WI38 (cell line): ENCODE measurements at regions not wholly inside any gene's neighbourhood (a gene's known extent, or its start where the extent isn't known, plus 50 kb on each side); places are given as distances from the start of the nearest gene placed in this dataset.
"Not testable (repeated sequence)": the region's sequence is repeated elsewhere in the genome, so short reads cannot be mapped to it uniquely, and the experiment has no call there.

Experiments used
- H3K4me3 ChIP-seq: 2 replicates; pipeline ENCODE4 v1.5.1; 2011; ENCODE audit warnings: low read depth, mild to moderate bottlenecking, control low read depth, low read length
- TF ChIP-seq, protein P1 (sequence below): IDR thresholded peaks from 2 replicates; pipeline ENCODE4 v1.5.1; 2012; ENCODE audit warnings: low read depth, mild to moderate bottlenecking, control low read depth, low read length

- no peak overlapping the region for H3K4me3 ChIP-seq
- TF ChIP-seq, protein P1, sequence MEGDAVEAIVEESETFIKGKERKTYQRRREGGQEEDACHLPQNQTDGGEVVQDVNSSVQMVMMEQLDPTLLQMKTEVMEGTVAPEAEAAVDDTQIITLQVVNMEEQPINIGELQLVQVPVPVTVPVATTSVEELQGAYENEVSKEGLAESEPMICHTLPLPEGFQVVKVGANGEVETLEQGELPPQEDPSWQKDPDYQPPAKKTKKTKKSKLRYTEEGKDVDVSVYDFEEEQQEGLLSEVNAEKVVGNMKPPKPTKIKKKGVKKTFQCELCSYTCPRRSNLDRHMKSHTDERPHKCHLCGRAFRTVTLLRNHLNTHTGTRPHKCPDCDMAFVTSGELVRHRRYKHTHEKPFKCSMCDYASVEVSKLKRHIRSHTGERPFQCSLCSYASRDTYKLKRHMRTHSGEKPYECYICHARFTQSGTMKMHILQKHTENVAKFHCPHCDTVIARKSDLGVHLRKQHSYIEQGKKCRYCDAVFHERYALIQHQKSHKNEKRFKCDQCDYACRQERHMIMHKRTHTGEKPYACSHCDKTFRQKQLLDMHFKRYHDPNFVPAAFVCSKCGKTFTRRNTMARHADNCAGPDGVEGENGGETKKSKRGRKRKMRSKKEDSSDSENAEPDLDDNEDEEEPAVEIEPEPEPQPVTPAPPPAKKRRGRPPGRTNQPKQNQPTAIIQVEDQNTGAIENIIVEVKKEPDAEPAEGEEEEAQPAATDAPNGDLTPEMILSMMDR: no peak
Measured at GRCh38 chr12:131363393-131363792, 347.5 kb upstream of the SFSWAP start.

GRCh38 chr12:131363841-131364495, 346.9 kb upstream of the SFSWAP start:
- no peak overlapping the region for H3K4me3 ChIP-seq
- TF ChIP-seq, protein P1: no peak

DNA sequence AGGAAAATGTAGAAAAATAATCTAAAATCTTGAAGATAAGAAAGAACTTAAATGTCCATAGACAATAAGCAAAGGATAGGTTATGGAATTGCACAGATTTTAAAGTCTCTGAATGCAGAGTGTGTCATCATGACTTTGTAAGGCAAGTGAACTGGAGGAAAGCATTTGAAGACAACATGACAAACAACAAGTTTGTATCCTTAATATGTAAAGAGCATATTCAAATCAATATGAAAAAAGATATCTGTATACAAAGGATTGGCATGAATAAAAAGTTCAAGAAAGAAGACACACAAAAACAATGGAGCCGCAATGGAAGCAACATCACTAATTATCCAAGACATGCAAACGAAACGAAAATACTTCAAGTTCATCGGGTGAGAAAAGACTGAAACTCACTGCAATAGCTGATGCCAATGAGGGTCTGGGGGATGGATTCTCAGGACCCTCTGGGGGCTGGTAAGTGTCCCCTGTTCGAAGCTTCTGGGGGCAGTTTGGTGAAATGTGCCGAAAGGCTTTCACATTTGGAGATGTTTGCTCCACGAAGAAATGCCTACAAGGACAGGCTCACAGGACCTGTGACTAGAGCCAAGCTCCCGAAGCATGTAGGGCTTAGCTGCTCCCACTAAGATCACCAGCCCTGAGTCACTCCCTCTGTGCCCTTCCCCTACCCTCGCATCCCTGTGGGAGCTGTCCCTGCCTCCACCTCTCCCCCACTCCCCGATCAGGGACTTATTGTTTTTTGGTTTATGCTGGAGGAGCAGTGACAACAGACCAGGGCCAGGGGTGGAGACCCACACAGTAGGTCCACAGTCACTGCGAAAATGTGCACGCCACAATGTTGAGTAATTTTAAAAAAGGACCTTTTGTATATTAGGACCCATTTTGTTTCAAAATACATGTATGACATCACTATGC, 345.7 kb upstream of the SFSWAP start:
- no peak overlapping the region for H3K4me3 ChIP-seq
- TF ChIP-seq, protein P1: no peak

DNA sequence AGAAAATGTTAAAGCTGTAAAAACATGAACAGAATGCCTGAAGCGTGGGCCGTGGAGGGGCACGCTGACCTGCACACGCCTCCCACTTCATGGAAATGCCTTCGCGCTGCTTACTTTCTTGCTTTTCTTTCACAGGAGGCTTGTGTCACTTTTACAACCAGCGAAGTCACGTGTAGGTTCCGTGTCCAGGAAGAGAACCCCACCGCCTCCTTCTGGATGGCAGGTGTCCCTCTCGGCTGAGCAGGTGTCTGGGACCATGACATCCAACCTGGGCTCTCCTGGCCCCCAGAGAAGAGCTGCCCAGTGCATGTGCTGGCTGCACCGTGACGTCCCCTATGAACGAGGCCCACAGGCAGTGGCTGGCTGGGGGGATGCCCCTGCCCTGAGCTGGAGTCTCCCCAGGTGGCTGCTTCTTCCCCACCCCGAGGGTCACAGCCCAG, 345.0 kb upstream of the SFSWAP start:
- H3K4me3 ChIP-seq: no peak overlapping the region
- TF ChIP-seq, protein P1: no peak

- H3K4me3 ChIP-seq: no peak overlapping the region
- TF ChIP-seq, protein P1: no peak
Measured at GRCh38 chr12:131366261-131366871, 344.5 kb upstream of the SFSWAP start.

DNA sequence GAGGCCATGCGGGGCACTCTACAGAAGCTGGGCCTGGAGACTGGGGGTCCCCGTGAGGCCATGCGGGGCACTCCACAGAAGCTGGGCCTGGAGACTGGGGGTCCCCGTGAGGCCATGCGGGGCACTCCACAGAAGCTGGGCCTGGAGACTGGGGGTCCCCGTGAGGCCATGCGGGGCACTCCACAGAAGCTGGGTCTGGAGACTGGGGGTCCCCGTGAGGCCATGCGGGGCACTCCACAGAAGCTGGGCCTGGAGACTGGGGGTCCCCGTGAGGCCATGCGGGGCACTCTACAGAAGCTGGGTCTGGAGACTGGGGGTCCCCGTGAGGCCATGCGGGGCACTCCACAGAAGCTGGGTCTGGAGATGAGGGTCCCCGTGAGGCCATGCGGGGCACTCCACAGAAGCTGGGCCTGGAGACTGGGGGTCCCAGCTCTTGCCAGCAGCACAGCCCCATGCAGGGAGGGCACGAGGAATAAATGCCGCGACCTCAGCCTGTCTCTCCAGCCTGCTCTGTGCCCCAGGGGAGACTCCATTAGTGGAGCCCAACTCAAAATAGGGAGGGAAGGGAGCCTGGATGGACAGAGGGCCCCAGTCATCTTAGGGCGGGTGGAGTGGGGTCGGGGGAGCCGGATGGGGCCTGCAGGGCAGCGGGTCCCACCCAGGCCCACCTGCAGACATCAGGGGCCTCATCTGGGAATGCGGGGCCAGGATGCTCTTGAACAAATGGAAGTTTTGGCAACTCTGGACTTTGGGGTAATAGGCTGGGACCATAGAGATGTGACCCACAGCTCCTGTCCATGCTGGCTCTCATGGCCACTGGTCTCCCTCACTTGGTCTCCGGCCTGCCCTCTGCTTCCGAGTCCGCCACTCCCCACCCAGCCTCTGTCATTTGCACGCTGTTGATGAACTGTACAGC, 343.6 kb upstream of the SFSWAP start:
- not testable (repeated sequence) for H3K4me3 ChIP-seq

DNA sequence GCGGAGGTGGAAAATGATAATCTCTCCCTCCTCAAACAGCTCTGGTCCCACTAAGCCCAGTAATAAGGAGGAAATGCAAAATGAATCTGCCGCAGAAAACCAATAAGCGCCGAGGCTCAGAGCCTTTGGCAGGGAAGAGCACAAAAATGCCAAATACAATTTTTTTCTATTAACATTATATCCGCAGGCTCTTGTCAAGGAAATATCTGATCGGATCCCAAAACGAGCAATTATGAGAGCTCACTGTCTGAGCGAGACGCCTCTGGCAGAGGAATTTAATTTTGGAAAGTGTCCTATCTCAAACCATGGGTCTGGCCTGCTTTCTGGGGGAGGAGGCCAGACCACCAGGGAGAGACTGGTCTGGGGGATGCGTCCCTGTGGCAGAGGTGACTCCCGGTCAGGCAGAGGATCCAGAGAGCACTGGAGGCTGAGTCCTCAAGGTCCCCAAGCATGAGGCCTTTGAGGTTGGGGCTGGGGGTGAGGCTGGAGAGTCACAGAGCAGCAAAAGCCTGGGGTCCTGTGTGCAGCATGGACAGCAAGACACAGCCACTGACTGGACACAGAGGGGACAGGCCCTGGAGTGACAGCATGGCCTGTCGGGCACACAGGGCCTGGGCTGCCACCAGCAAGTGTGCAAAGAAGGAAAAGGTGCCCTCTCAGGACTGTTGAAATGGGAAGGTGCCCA, 342.8 kb upstream of the SFSWAP start:
- TF ChIP-seq, protein P1: no peak
- H3K4me3 ChIP-seq: no peak overlapping the region
